Heart left ventricle (tissue), 16 donors: ENCODE measurements at regions not wholly inside any gene's neighbourhood (a gene's known extent, or its start where the extent isn't known, plus 50 kb on each side); places are given as distances from the start of the nearest gene placed in this dataset.
"Not testable (repeated sequence)": the region's sequence is repeated elsewhere in the genome, so short reads cannot be mapped to it uniquely, and the experiment has no call there.

Experiments
- ATAC-seq, 4 donors: fragments of 200-7000 bp; cut with Tn5 transposase; one replicate each; pipeline ENCODE4 v1.9.1; 2020 to 2022; ENCODE audit warnings: moderate library complexity in 4 of 4, mild to moderate bottlenecking in 3 of 4, moderate number of reproducible peaks in 1 of 4
- DNase-seq, 5 donors: peaks; one replicate each; pipeline ENCODE4 v3.0.0-alpha.2; 2020
- H3K27ac ChIP-seq, 12 donors: fragments of 200-600 bp; sonication (generic) in 4 of 12; one replicate each; pipeline versions ENCODE4 v1.5.0 to v1.8.0; 2016 to 2022; ENCODE audit warnings: mild to moderate bottlenecking in 2 of 12
- H3K27me3 ChIP-seq, 9 donors: fragments of 200-600 bp; sonication (generic) in 2 of 9; one replicate each; pipeline versions ENCODE4 v1.5.1 to v1.8.0; 2016 to 2022; ENCODE audit warnings: mild to moderate bottlenecking in 3 of 9
- H3K36me3 ChIP-seq, 9 donors: fragments of 200-600 bp; sonication (generic) in 2 of 9; one replicate each; pipeline versions ENCODE4 v1.5.0 to v1.8.0; 2018 to 2022; ENCODE audit warnings: mild to moderate bottlenecking in 2 of 9
- H3K4me1 ChIP-seq, 12 donors: fragments of 200-600 bp; sonication (generic) in 4 of 12; one replicate each; pipeline versions ENCODE4 v1.5.0 to v1.8.0; 2016 to 2022; ENCODE audit warnings: mild to moderate bottlenecking in 3 of 12
- H3K4me3 ChIP-seq, 12 donors: fragments of 200-600 bp; sonication (generic) in 4 of 12; one replicate each; pipeline versions ENCODE4 v1.5.0 to v1.8.0; 2017 to 2022; ENCODE audit warnings: mild to moderate bottlenecking in 9 of 12, moderate library complexity in 4 of 12
- H3K9me3 ChIP-seq, 12 donors: fragments of 200-600 bp; sonication (generic) in 4 of 12; one replicate each; pipeline versions ENCODE4 v1.5.0 to v1.8.0; 2016 to 2022; ENCODE audit warnings: mild to moderate bottlenecking in 1 of 12
- CTCF ChIP-seq, 12 donors: fragments of 200-600 bp; sonication (generic) in 4 of 12; IDR thresholded peaks; one replicate each; pipeline versions ENCODE4 v1.5.0 to v1.8.0; 2018 to 2022; ENCODE audit warnings: antibody characterized with exemption in 12 of 12, mild to moderate bottlenecking in 5 of 12
- POLR2A ChIP-seq, 2 donors: fragments of 450-650 bp; IDR thresholded peaks; one replicate each; pipeline ENCODE4 v1.6.1; 2017; ENCODE audit warnings: antibody characterized with exemption in 2 of 2, mild to moderate bottlenecking in 2 of 2, moderate library complexity in 2 of 2
- WGBS, 4 donors: extraction: QIAGEN DNeasy Blood & Tissue Kit in 2 of 4; methylation state at CpG; one replicate each; pipeline versions ENCODE4 v1.1.5 to v1.1.7; 2013 to 2018; 5-methylcytosine and 5-hydroxymethylcytosine counted together
- intact Hi-C, 10 donors: fragments of 100-400 bp; cut with DNase I; formaldehyde crosslinking; loops; one replicate each; pipeline versions ENCODE4 v1.11.1 to v1.14.2; 2022
- donor health status: ischemic (EF 13 %, LVEDD 7.1; RV severe dilation, severe dysfunction).
- donor health status: healthy with polysubstance abuse.
- donor health status: DM: no; HTN: yes; CAD: no.
- donor health status: DM: no; HTN: no; CAD: no.
- donor health status: ischemic (EF 25% LVEDD 6.9; RV normal size, moderate dysfunction).
- donor health status: ischemic (EF 25% LVEDD 5.7; RV mildly dilated, moderate dysfunction).
- donor health status: healthy.
- donor health status: DM: yes; HTN: yes; CAD: no.
- donor health status: ischemic (EF 35%, LVEDD 5.7; RV mildly dilated, moderate dysfunction).
- donor health status: nonischemic (EF 11% LVEDD 7.7; RV severe dilation, severe dysfunction).
- donor health status: DM: yes; HTN: yes; CAD: no.
- donor health status: PGD.
- donor health status: ischemic (EF 29% LVEDD 5.4; RV normal size, mild dysfunction).
- donor health status: nonischemic (EF 23%, LVEDD 6.1; RV moderate dilation, normal function).

DNA sequence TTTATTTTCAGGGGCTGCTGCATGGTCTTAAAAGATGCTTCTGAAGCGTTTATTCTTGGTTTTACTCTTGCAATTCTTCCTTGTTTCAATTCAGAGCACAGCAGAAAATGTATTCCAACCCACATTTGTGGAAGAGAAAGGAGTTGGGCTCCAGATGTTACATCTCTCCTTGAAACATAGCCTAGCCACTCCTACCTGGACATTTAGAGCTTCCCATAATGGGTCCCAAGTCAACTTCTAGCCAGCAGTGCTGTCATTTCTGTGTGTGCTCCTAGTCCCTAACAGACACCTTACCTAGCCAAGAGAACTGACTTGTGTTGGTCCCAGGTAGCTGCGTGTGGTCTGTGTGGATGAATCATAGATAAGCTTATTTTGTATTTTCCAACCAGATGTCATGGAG is 61.2 kb upstream of the ANKRD55 start:
- H3K9me3 ChIP-seq: no peaks in the 10 kb centered on the region
- WGBS, 4 donors: 91 to 97% (median 96%) methylated on average over 2 of the region's 2 CpGs
- DNase-seq: no peak

DNA sequence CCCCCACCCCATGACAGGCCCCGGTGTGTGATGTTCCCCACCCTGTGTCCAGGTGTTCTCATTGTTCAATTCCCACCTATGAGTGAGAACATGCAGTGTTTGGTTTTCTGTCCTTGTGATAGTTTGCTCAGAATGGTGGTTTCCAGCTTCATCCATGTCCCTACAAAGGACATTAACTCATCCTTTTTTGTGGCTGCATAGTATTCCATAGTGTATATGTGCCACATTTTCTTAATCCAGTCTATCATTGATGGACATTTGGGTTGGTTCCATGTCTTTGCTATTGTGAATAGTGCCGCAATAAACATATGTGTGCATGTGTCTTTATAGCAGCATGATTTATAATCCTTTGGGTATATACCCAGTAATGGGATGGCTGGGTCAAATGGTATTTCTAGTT is 59.7 kb upstream of the ANKRD55 start:
- H3K27me3 ChIP-seq, H3K4me3 ChIP-seq, intact Hi-C loops, H3K27ac ChIP-seq, ATAC-seq, DNase-seq, H3K36me3 ChIP-seq, H3K9me3 ChIP-seq: not testable (repeated sequence)
- 92 to 100% (median 97%) methylated on average over 2 of the region's 2 CpGs for WGBS, 4 donors
- peaks cover 0 to 21% (median 12%) of the 10 kb centered on the region in 12 donors for H3K4me1 ChIP-seq

More for the DNA sequence above, 61.2 kb upstream of the ANKRD55 start:
- TF ChIP-seq POLR2A (IDR thresholded peaks at IDR 0.05) (no peak), CTCF (IDR thresholded peaks at IDR 0.05) (no peak)
- Histone ChIP-seq H3K4me3 (no peak overlapping the region), H3K27me3 (no peaks in the 10 kb centered on the region), H3K27ac (no peak overlapping the region), H3K4me1 (peaks cover 0 to 23% (median 11%) of the 10 kb centered on the region in 12 donors), H3K36me3 (no peaks in the 10 kb centered on the region)
- ATAC-seq: no peak
- intact Hi-C loops: no loop called here

- no peaks in the 10 kb centered on the region for H3K27me3 ChIP-seq
- H3K27ac ChIP-seq: no peak overlapping the region
- intact Hi-C loops: loop anchor here in 1 of 10 donors (1.0 kb wide), 1 partner anchor 31 kb away; no protein-coding TSS in a partner anchor
- H3K4me3 ChIP-seq: no peak overlapping the region
- H3K4me1 ChIP-seq: peaks cover 0 to 19% (median 12%) of the 10 kb centered on the region in 12 donors
- 68 to 79% (median 76%) methylated on average over 3 of the region's 3 CpGs for WGBS, 4 donors
- H3K36me3 ChIP-seq: no peaks in the 10 kb centered on the region
- no peak for DNase-seq
- TF ChIP-seq POLR2A (IDR thresholded peaks at IDR 0.05): no peak
- no peak for TF ChIP-seq CTCF (IDR thresholded peaks at IDR 0.05)
- no peak for ATAC-seq
- H3K9me3 ChIP-seq: no peaks in the 10 kb centered on the region
Measured at GRCh38 chr5:56291661-56292374, 58.7 kb upstream of the ANKRD55 start.

DNA sequence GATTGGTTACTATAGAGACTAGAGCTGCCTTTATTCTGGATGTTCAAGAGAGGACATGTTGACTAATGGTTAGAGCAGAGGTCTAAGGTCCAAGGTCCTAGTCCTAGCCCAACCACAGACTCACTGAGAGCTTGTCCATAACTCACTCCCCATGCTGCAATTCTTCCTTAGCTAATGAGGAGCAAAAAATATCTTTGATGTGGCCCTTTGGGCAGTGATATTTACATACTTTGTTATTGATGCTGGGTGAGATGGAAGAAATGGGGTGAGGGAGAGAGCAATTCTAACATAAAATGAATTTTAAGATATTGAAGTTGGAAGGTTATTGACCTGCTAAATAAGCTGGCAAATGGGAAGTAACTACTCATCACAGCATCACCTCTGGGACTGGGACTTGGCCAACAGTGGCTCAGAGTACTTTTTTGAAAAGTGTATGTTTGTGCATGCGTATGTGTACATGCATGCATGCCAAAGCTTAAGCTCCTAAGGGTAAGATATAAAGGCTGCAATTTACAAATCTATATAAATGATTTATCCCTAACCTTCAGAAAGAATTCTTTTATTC is 58.0 kb upstream of the ANKRD55 start:
- intact Hi-C loops: loop anchor here in 1 of 10 donors (1.0 kb wide), 1 partner anchor 32 kb away; no protein-coding TSS in a partner anchor
- no peaks in the 10 kb centered on the region for H3K9me3 ChIP-seq
- peaks cover 0 to 22% (median 13%) of the 10 kb centered on the region in 12 donors for H3K4me1 ChIP-seq
- no peaks in the 10 kb centered on the region for H3K27me3 ChIP-seq
- no peak for DNase-seq
- no peaks in the 10 kb centered on the region for H3K36me3 ChIP-seq
- H3K27ac ChIP-seq: no peak overlapping the region
- WGBS, 4 donors: 89 to 98% (median 96%) methylated on average over 1 of the region's 1 CpG
- no peak overlapping the region for H3K4me3 ChIP-seq
- ATAC-seq: no peak
- TF ChIP-seq CTCF (IDR thresholded peaks at IDR 0.05) (no peak), POLR2A (IDR thresholded peaks at IDR 0.05) (no peak)
